HT1080 (cell line): ENCODE measurements at regions not wholly inside any gene's neighbourhood (a gene's known extent, or its start where the extent isn't known, plus 50 kb on each side); places are given as distances from the start of the nearest gene placed in this dataset.

Experiments
- DNase-seq: peaks from one replicate; pipeline ENCODE4 v3.0.0-alpha.2; 2015; ENCODE audit warnings: low read depth

DNA sequence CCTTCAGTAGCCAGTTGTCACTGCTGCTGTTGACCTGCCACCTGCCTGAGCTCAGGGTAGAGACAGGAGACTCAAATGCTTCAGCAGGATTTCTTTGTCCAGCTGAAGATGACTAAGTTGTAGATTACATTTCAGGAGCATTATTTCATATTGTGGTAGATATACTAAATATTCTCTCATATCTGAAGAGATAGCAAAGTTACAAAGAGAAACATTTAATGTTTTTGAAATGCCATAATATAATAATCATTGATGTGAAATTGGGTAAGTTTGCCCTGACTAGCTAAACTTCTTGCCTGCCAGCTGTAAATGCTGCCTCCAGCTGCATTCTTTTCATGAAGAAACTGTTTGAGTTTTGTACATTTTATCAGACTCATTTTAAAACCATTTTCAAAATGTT, 247.6 kb upstream of the CNKSR2 start:
- no peak for DNase-seq

- no peak for DNase-seq
Measured at GRCh38 chrX:21131346-21131745, 242.9 kb upstream of the CNKSR2 start.

DNA sequence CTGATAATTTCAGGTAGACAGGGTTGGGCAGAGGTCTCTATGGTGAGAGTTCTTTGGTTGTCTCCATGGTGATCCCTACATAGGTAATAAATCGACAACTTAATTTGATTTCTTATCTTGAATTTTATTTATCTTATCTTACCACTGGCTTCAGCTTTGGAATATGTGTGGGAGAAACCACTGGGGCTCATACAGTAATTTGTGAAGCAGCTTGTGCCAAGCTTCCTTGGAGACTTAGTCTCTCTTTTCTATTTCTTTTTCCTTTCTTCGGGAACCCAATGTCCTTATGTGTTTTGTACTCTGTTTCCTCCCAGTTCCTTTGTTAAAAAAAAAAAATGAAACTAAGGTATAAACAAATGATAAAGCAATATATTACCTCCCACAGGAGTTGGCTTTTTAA, 242.4 kb upstream of the CNKSR2 start:
- no peak for DNase-seq

GRCh38 chrX:21132686-21133393, 241.4 kb upstream of the CNKSR2 start:
- DNase-seq = no peak

DNA sequence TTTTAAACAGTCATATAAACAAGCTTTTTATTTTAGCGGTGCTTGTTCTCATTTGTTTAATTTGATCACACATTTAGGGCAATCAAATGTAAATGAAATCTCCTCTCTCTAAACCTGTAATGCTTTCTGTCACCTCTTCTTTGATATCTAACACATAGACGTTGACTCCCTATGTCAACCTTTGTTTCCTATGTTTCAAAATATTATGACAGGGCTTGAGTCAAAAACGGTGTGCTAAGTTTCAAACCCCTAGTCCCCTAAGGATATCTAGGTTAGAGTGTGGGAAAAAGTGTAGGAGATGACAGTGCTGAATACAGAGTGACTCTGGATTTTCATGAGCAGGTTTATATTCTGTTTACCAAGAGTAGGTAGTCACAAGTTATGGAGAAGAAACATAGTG, 224.0 kb upstream of the CNKSR2 start:
- DNase-seq = no peak

GRCh38 chrX:21151051-21151450, 223.2 kb upstream of the CNKSR2 start:
- no peak for DNase-seq

DNA sequence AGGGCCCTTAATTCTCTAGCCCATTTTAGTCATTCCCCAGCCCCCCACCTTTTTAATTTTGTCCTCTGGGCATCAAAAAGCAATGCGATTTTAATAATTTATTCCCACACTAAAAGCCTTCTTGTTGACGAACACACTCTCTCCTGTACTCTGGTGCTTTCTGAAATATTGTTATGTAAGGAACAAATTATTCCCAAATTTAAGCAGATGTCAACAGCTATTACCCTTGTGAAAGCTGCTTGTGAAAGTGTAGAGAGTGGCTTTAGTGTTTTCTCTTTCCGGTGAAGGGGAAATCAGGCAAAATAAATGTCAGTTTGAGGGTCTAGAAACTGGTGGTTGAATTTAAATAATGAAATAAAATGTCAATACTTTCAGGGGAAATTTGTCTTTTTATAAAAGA, 221.2 kb upstream of the CNKSR2 start:
- DNase-seq = no peak

GRCh38 chrX:21153503-21153902, 220.7 kb upstream of the CNKSR2 start:
- DNase-seq = peak; percentile 11

GRCh38 chrX:21155916-21156315, 218.3 kb upstream of the CNKSR2 start:
- DNase-seq = no peak

- DNase-seq = no peak
Measured at GRCh38 chrX:21156632-21157031, 217.6 kb upstream of the CNKSR2 start.

DNA sequence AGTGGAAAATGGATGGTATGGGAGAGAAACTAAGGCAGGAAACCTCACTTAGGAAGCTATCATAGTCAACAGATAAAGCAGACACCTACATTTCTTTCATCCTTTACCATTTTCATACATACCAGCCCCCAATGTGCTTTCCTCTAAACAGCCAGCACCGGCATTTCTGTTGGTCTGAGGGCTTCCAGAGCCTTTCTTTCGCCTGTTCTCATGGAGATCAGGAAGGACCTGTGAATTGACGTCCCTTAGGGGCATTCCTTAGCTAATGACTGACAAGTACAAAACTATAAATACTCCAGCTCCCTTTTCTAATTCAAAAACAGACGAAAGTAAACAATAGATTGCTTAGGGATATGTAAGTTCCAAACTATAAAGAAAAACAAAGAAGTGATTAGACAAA, 215.5 kb upstream of the CNKSR2 start:
- no peak for DNase-seq

DNA sequence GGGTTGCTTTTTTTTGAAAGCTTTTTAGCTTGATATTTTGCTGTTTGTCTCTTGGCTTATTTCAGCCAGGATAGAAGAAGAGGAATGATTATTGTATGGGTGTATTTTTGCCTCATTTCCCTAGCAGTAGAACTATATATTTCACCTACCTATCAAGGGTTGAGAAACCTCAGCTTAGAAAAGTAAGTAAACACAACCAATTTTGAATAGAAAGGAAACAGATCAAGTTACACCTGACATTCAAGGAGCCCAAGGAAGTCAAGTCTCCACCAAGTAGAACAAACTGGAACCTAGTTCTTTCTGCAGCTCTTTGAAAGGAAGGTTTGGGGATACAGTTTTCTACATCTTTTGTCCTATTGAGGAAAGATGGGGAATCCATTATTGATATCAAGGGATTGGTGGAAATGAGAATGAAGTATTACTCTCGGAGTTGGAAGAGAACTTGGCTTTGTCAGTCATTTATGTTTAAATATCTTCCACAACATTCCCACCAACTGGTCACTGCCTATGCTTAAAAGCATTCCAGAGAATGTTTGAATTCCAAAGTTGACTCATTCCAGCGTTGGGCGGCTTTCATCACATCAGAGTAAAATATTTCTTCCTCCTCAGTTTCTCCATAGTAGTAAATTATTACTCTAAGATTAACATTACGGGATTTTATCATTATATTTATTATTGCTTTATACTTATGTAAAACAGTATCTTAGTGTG, 207.8 kb upstream of the CNKSR2 start:
- peak; percentile 50 for DNase-seq

DNA sequence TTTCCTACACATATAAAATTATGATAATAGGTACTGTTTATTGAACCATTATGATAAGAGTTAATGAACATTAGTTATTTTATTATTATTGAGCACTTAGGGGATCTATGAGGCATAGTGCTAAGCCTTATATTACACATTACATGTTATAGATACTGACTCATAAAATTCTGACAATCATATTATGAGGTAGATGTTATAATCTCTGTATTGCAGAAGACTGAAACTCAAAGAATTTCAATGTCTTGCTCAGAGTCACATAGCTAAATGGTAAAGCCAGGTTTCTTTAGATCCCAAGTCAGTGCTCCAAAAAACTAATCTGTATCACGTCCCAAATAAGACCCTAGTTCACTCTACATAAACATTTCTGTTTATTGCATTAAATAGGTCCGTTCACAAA, 207.2 kb upstream of the CNKSR2 start:
- no peak for DNase-seq

DNA sequence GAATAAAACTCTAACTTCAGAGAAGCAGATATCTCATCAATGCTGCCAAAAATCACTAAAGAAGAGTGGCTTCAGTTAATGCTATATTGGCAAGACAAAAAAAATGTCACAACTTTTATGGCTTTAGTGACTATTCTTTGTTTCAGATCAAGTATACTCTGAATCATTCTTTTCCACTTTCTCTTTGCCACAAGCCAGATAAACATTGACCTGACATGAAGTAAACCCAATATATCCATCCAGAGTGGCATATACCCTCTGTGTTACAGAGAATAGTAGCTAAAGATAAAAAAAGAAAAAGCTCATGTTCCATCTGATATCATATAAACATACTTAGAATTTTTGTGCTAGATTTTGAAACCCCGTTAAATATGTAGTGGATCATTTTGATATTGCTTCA, 206.7 kb upstream of the CNKSR2 start:
- no peak for DNase-seq

GRCh38 chrX:21168401-21169160, 205.6 kb upstream of the CNKSR2 start:
- no peak for DNase-seq

- no peak for DNase-seq
Measured at GRCh38 chrX:21171181-21171580, 203.0 kb upstream of the CNKSR2 start.

DNA sequence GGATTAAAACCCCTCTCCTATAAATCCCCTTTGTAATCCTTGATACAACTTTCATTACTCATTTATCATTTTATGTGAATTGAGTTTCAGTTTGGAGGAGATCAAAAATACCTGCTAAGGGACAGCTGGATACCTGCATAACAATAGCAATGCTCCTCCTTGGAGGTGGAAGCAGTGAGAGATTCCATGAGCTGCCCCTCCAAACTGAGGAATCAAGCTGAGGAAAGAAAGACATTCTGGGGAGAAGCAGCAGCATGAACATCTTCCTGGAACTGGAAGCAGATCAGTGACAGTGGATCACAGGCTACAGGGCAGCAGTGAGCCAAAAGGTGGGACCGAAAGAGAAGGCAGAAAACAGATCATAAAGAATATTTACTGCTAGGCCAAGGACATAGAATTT, 199.8 kb upstream of the CNKSR2 start:
- DNase-seq = no peak

- DNase-seq = no peak
Measured at GRCh38 chrX:21176921-21177571, 197.2 kb upstream of the CNKSR2 start.

DNA sequence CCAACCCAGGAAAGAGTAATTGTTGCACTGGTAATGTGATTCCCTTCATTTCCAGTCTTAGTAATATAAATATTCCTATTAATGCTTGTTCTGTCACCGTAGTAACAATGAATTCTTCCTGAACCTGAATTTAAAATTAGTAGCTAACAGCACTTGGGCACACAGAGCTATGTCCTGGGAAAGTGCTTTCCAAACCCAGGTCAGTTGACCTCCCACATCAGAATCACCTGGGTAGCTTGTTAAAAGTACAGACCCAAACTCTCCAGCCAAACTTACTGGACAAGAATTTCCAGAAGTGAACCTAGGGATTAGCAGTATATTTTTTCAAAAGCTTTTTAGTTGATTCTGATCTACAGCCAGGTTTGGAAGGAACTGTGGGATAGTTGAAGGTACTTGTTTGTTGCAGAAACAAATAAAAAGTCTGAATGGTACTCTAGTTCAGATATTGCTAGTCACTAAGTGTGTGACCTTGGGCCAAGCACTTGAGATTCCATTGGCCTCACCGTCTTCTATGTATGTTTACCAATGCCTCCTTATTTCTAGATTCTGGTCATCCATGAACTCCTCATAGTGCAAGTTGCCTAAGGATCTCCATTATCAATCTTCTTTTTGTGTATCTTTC, 192.9 kb upstream of the CNKSR2 start:
- DNase-seq = no peak

- no peak for DNase-seq
Measured at GRCh38 chrX:21193196-21193595, 181.0 kb upstream of the CNKSR2 start.

GRCh38 chrX:21194526-21194925, 179.7 kb upstream of the CNKSR2 start:
- DNase-seq = no peak

DNA sequence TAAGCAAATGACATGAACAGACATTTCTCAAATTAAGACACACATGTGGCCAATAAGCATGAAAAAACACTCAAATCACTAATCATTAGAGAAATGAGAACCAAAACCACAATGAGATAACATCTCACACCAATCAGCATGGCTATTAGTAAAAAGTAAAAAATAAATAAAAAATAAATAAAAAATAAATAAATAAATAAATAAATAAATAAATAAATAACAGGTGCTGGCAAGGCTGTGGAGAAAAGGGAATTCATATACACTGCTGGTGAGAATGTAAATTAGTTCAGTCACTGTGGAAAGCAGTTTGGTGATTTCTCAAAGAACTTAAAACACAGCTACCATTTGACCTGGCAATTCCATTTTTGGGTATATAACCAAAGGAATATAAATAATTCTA, 167.1 kb upstream of the CNKSR2 start:
- DNase-seq = no peak
